Trophoblast cell (in vitro differentiated cells and primary cell): ENCODE measurements at regions not wholly inside any gene's neighbourhood (a gene's known extent, or its start where the extent isn't known, plus 50 kb on each side); places are given as distances from the start of the nearest gene placed in this dataset.

Source experiments
- DNase-seq, 2 donors: peaks; one replicate each; pipeline ENCODE4 v3.0.0-alpha.2; 2016
- H2AFZ ChIP-seq: 2 replicates; pipeline ENCODE4 v1.6.1; 2013; ENCODE audit warnings: low read length, moderate library complexity, mild to moderate bottlenecking; ENCODE audit not compliant: insufficient read depth, poor library complexity
- H2AK5ac ChIP-seq: 2 replicates; pipeline ENCODE4 v1.6.1; 2013; ENCODE audit warnings: mild to moderate bottlenecking, low read length
- H2BK120ac ChIP-seq: 2 replicates; pipeline ENCODE4 v1.6.1; 2013; ENCODE audit warnings: low read length, mild to moderate bottlenecking, moderate library complexity; ENCODE audit not compliant: insufficient read depth, poor library complexity
- H2BK12ac ChIP-seq: 2 replicates; pipeline ENCODE4 v1.6.1; 2013; ENCODE audit warnings: mild to moderate bottlenecking, low read length, moderate library complexity
- H2BK5ac ChIP-seq: 2 replicates; pipeline ENCODE4 v1.6.1; 2013; ENCODE audit warnings: low read length, low read depth, moderate library complexity, mild to moderate bottlenecking; ENCODE audit not compliant: poor library complexity
- H3K14ac ChIP-seq: 2 replicates; pipeline ENCODE4 v1.6.1; 2013; ENCODE audit warnings: mild to moderate bottlenecking, low read length
- H3K18ac ChIP-seq: 2 replicates; pipeline ENCODE4 v1.6.1; 2013; ENCODE audit warnings: mild to moderate bottlenecking, low read length
- H3K23ac ChIP-seq: 2 replicates; pipeline ENCODE4 v1.6.1; 2013; ENCODE audit warnings: low read length
- H3K27ac ChIP-seq: 2 replicates; pipeline ENCODE4 v1.5.1; 2013; ENCODE audit warnings: low read depth, mild to moderate bottlenecking, inconsistent platforms, low read length, moderate library complexity
- H3K27me3 ChIP-seq: 2 replicates; pipeline ENCODE4 v1.6.1; 2013; ENCODE audit warnings: inconsistent platforms, mild to moderate bottlenecking, low read length, moderate library complexity; ENCODE audit not compliant: insufficient read depth
- H3K36me3 ChIP-seq, 2 experiments: 1 replicate in 1 of 2; 2 replicates in 1 of 2; pipeline ENCODE4 v1.6.1; 2013; ENCODE audit warnings: low read length in 2 of 2, mild to moderate bottlenecking in 2 of 2, moderate library complexity in 1 of 2; ENCODE audit not compliant: insufficient read depth in 2 of 2, control insufficient read depth in 1 of 2
- H3K4ac ChIP-seq: 2 replicates; pipeline ENCODE4 v1.6.1; 2013; ENCODE audit warnings: low read depth, mild to moderate bottlenecking, low read length, moderate library complexity
- H3K4me1 ChIP-seq, 2 experiments: 1 replicate in 1 of 2; 2 replicates in 1 of 2; pipeline ENCODE4 v1.6.1; 2013; ENCODE audit warnings: low read length in 2 of 2, mild to moderate bottlenecking in 2 of 2, moderate library complexity in 1 of 2; ENCODE audit not compliant: insufficient read depth in 2 of 2, control insufficient read depth in 1 of 2
- H3K4me2 ChIP-seq: 2 replicates; pipeline ENCODE4 v1.6.1; 2013; ENCODE audit warnings: inconsistent platforms, mild to moderate bottlenecking, low read length, moderate library complexity
- H3K4me3 ChIP-seq: 2 replicates; pipeline ENCODE4 v1.5.1; 2013; ENCODE audit warnings: mild to moderate bottlenecking, low read depth, low read length, inconsistent platforms
- H3K79me1 ChIP-seq: one replicate; pipeline ENCODE4 v1.6.1; 2013; ENCODE audit warnings: low read length
- H3K79me2 ChIP-seq: 2 replicates; pipeline ENCODE4 v1.6.1; 2013; ENCODE audit warnings: low read length, mild to moderate bottlenecking; ENCODE audit not compliant: control insufficient read depth, insufficient read depth, poor library complexity
- H3K9ac ChIP-seq: 2 replicates; pipeline ENCODE4 v1.6.1; 2013; ENCODE audit warnings: mild to moderate bottlenecking, low read length
- H3K9me3 ChIP-seq: 2 replicates; pipeline ENCODE4 v1.6.1; 2013; ENCODE audit warnings: low read depth, mild to moderate bottlenecking, control low read depth, inconsistent platforms, low read length; ENCODE audit not compliant: insufficient read depth
- H4K12ac ChIP-seq: 2 replicates; pipeline ENCODE4 v1.6.1; 2013; ENCODE audit warnings: low read depth, mild to moderate bottlenecking, low read length, moderate library complexity
- H4K8ac ChIP-seq: 2 replicates; pipeline ENCODE4 v1.6.1; 2013; ENCODE audit warnings: low read depth, mild to moderate bottlenecking, low read length, moderate library complexity
- H4K91ac ChIP-seq: one replicate; pipeline ENCODE4 v1.6.1; 2013; ENCODE audit warnings: low read depth, mild to moderate bottlenecking, low read length, moderate library complexity
- WGBS: extraction: QIAGEN DNeasy Blood & Tissue Kit; methylation state at CpG from one replicate; pipeline ENCODE4 v1.1.7; 2013; ENCODE audit warnings: missing lambda C conversion rate; ENCODE audit not compliant: insufficient read length, insufficient coverage; ENCODE audit errors: extremely low coverage; 5-methylcytosine and 5-hydroxymethylcytosine counted together

GRCh38 chr9:16099732-16100536 is 547.1 kb downstream of the CCDC171 start:
- no peak overlapping the region for H4K8ac ChIP-seq
- H3K4ac ChIP-seq, result no peak overlapping the region
- H3K4me2 ChIP-seq, result no peak overlapping the region
- no peaks in the 10 kb centered on the region for H3K27me3 ChIP-seq
- no peak overlapping the region for H2AFZ ChIP-seq
- H3K23ac ChIP-seq, result no peak overlapping the region
- no CpG with 5 or more reads among the region's 8 CpGs for WGBS
- H3K9ac ChIP-seq, result no peak overlapping the region
- H2BK12ac ChIP-seq, result no peak overlapping the region
- no peaks in the 10 kb centered on the region for H3K36me3 ChIP-seq
- H4K12ac ChIP-seq, result no peak overlapping the region
- no peaks in the 10 kb centered on the region for H3K9me3 ChIP-seq
- no peaks in the 10 kb centered on the region for H3K79me1 ChIP-seq
- no peaks in the 10 kb centered on the region for H3K4me1 ChIP-seq
- no peaks in the 10 kb centered on the region for H3K79me2 ChIP-seq
- no peak overlapping the region for H3K14ac ChIP-seq
- no peak overlapping the region for H4K91ac ChIP-seq
- no peak overlapping the region for H3K18ac ChIP-seq
- H2BK120ac ChIP-seq, result no peak overlapping the region
- H2AK5ac ChIP-seq, result no peak overlapping the region
- H3K4me3 ChIP-seq, result no peak overlapping the region
- no peak overlapping the region for H2BK5ac ChIP-seq
- H3K27ac ChIP-seq, result no peak overlapping the region
- no peak for DNase-seq

- Histone ChIP-seq H3K4me3 (no peak overlapping the region), H2BK5ac (no peak overlapping the region), H3K9ac (no peak overlapping the region), H4K12ac (no peak overlapping the region), H2AFZ (no peak overlapping the region), H3K79me2 (no peaks in the 10 kb centered on the region), H3K18ac (no peak overlapping the region), H4K8ac (no peak overlapping the region), H3K36me3 (no peaks in the 10 kb centered on the region), H3K27ac (no peak overlapping the region), H3K27me3 (no peaks in the 10 kb centered on the region), H3K79me1 (no peaks in the 10 kb centered on the region), H4K91ac (no peak overlapping the region), H3K23ac (no peak overlapping the region), H3K4me1 (no peaks in the 10 kb centered on the region), H2BK12ac (no peak overlapping the region), H3K14ac (no peak overlapping the region), H3K4me2 (no peak overlapping the region), H2BK120ac (no peak overlapping the region), H3K4ac (no peak overlapping the region), H2AK5ac (no peak overlapping the region), H3K9me3 (no peaks in the 10 kb centered on the region)
- DNase-seq, result no peak
- WGBS, result no CpG with 5 or more reads among the region's 8 CpGs
Measured at GRCh38 chr9:16100537-16101091, 547.8 kb downstream of the CCDC171 start.

- Histone ChIP-seq H3K9ac (no peak overlapping the region), H3K4me2 (no peak overlapping the region), H3K14ac (no peak overlapping the region), H3K27me3 (no peaks in the 10 kb centered on the region), H4K91ac (no peak overlapping the region), H2BK120ac (no peak overlapping the region), H3K9me3 (no peaks in the 10 kb centered on the region), H3K4me3 (no peak overlapping the region), H2AK5ac (no peak overlapping the region), H3K23ac (no peak overlapping the region), H3K79me1 (no peaks in the 10 kb centered on the region), H2BK12ac (no peak overlapping the region), H3K79me2 (no peaks in the 10 kb centered on the region), H3K4me1 (no peaks in the 10 kb centered on the region), H2BK5ac (no peak overlapping the region), H3K4ac (no peak overlapping the region), H4K12ac (no peak overlapping the region), H3K18ac (no peak overlapping the region), H2AFZ (no peak overlapping the region), H3K27ac (no peak overlapping the region), H3K36me3 (no peaks in the 10 kb centered on the region), H4K8ac (no peak overlapping the region)
- no CpG with 5 or more reads among the region's 9 CpGs for WGBS
- no peak for DNase-seq
Measured at GRCh38 chr9:16102154-16102553, 549.3 kb downstream of the CCDC171 start.

- H3K79me1 ChIP-seq, result no peaks in the 10 kb centered on the region
Measured at GRCh38 chr9:16103620-16104397, 551.0 kb downstream of the CCDC171 start.

More at GRCh38 chr9:16103620-16104397, 551.0 kb downstream of the CCDC171 start:
- no CpG with 5 or more reads among the region's 14 CpGs for WGBS
- H2BK12ac ChIP-seq, result no peak overlapping the region
- no peak overlapping the region for H3K4me3 ChIP-seq
- H3K4me2 ChIP-seq, result no peak overlapping the region
- H3K4me1 ChIP-seq, result no peaks in the 10 kb centered on the region
- H3K9ac ChIP-seq, result no peak overlapping the region
- no peak overlapping the region for H2AFZ ChIP-seq
- H4K91ac ChIP-seq, result no peak overlapping the region
- H3K4ac ChIP-seq, result no peak overlapping the region
- no peak overlapping the region for H3K14ac ChIP-seq
- no peak overlapping the region for H3K23ac ChIP-seq
- H3K36me3 ChIP-seq, result no peaks in the 10 kb centered on the region
- H4K12ac ChIP-seq, result no peak overlapping the region
- no peak overlapping the region for H3K18ac ChIP-seq
- H3K9me3 ChIP-seq, result no peaks in the 10 kb centered on the region
- no peak overlapping the region for H2AK5ac ChIP-seq
- no peak overlapping the region for H3K27ac ChIP-seq
- no peak for DNase-seq
- H2BK120ac ChIP-seq, result no peak overlapping the region
- H3K27me3 ChIP-seq, result no peaks in the 10 kb centered on the region
- H3K79me2 ChIP-seq, result no peaks in the 10 kb centered on the region
- H2BK5ac ChIP-seq, result no peak overlapping the region
- H4K8ac ChIP-seq, result no peak overlapping the region
